Right kidney (tissue), 1 donor: ENCODE measurements at regions not wholly inside any gene's neighbourhood (a gene's known extent, or its start where the extent isn't known, plus 50 kb on each side); places are given as distances from the start of the nearest gene placed in this dataset.

Experiments used
- DNase-seq: peaks from one replicate; pipeline ENCODE4 v3.0.0-alpha.2; 2016

GRCh38 chr18:8536922-8537321, 72.3 kb upstream of the RAB12 start:
- no peak for DNase-seq

- DNase-seq, result no peak
Observed at GRCh38 chr18:8537400-8537799, 71.8 kb upstream of the RAB12 start.

- no peak for DNase-seq
Observed at GRCh38 chr18:8538935-8539334, 70.3 kb upstream of the RAB12 start.

- no peak for DNase-seq
Observed at GRCh38 chr18:8546677-8547076, 62.6 kb upstream of the RAB12 start.

- no peak for DNase-seq
Observed at GRCh38 chr18:8548186-8548585, 61.1 kb upstream of the RAB12 start.

- DNase-seq, result no peak
Observed at GRCh38 chr18:8549254-8549757, 59.9 kb upstream of the RAB12 start.

GRCh38 chr18:8552151-8552550, 57.1 kb upstream of the RAB12 start:
- no peak for DNase-seq

- DNase-seq, result no peak
Observed at GRCh38 chr18:8554354-8554753, 54.9 kb upstream of the RAB12 start.

GRCh38 chr18:8556424-8556823, 52.8 kb upstream of the RAB12 start:
- DNase-seq, result no peak
